Hepatocyte (in vitro differentiated cells): ENCODE measurements at regions not wholly inside any gene's neighbourhood (a gene's known extent, or its start where the extent isn't known, plus 50 kb on each side); places are given as distances from the start of the nearest gene placed in this dataset.

ENCODE experiments used
- DNase-seq: peaks from one replicate; pipeline ENCODE4 v3.0.0-alpha.2; 2016; ENCODE audit warnings: low spot score
- H2AFZ ChIP-seq: fragments of 200-600 bp; sonication (generic); 2 replicates; pipeline ENCODE4 v1.6.0; 2016; ENCODE audit warnings: antibody characterized with exemption, mild to moderate bottlenecking
- H3K27ac ChIP-seq: fragments of 200-600 bp; sonication (generic); 2 replicates; pipeline ENCODE4 v1.5.1; 2016; ENCODE audit warnings: mild to moderate bottlenecking
- H3K27me3 ChIP-seq: fragments of 200-600 bp; sonication (generic); 2 replicates; pipeline ENCODE4 v1.6.1; 2016
- H3K36me3 ChIP-seq: fragments of 200-600 bp; sonication (generic); replicated peaks from 2 replicates; pipeline ENCODE4 v1.5.1; 2016; ENCODE audit warnings: low read depth; ENCODE audit not compliant: insufficient read depth
- H3K4me1 ChIP-seq: fragments of 200-600 bp; sonication (generic); 2 replicates; pipeline ENCODE4 v1.5.1; 2016; ENCODE audit warnings: mild to moderate bottlenecking, moderate library complexity; ENCODE audit not compliant: insufficient read depth
- H3K4me2 ChIP-seq: fragments of 200-600 bp; sonication (generic); 2 replicates; pipeline ENCODE4 v1.6.0; 2016
- H3K4me3 ChIP-seq: fragments of 200-600 bp; sonication (generic); 2 replicates; pipeline ENCODE4 v1.5.1; 2016; ENCODE audit warnings: mild to moderate bottlenecking
- H3K79me2 ChIP-seq: fragments of 200-600 bp; sonication (generic); 2 replicates; pipeline ENCODE4 v1.6.0; 2017; ENCODE audit warnings: mild to moderate bottlenecking
- H3K9me2 ChIP-seq: fragments of 200-600 bp; sonication (generic); replicated peaks from 2 replicates; pipeline ENCODE4 v1.6.0; 2017; ENCODE audit warnings: mild to moderate bottlenecking; ENCODE audit not compliant: insufficient read depth
- H3K9me3 ChIP-seq: fragments of 200-600 bp; sonication (generic); 2 replicates; pipeline ENCODE4 v1.5.1; 2016; ENCODE audit warnings: low read depth, mild to moderate bottlenecking
- H4K20me1 ChIP-seq: fragments of 200-600 bp; sonication (generic); 2 replicates; pipeline ENCODE4 v1.6.0; 2016; ENCODE audit warnings: mild to moderate bottlenecking; ENCODE audit not compliant: insufficient read depth, poor library complexity, severe bottlenecking
- EZH2 ChIP-seq: fragments of 200-600 bp; sonication (generic); IDR thresholded peaks from 2 replicates; pipeline ENCODE4 v1.6.1; 2016; ENCODE audit warnings: antibody characterized with exemption, mild to moderate bottlenecking, borderline replicate concordance
- EZH2phosphoT487 ChIP-seq: fragments of 200-600 bp; sonication (generic); IDR thresholded peaks from one replicate; pipeline ENCODE4 v1.6.1; 2018; ENCODE audit warnings: antibody characterized with exemption, mild to moderate bottlenecking, low read depth, moderate library complexity; ENCODE audit not compliant: unreplicated experiment, severe bottlenecking
- WGBS: methylation state at CpG from one replicate; pipeline ENCODE4 v1.1.6; 2016; ENCODE audit warnings: low lambda C conversion rate; ENCODE audit errors: missing lambda C conversion rate; 5-methylcytosine and 5-hydroxymethylcytosine counted together
- TF ChIP-seq, protein P1 (sequence below): fragments of 200-600 bp; sonication (generic); IDR thresholded peaks from 2 replicates; pipeline ENCODE4 v1.5.1; 2016; ENCODE audit warnings: antibody characterized with exemption, mild to moderate bottlenecking; ENCODE audit not compliant: poor library complexity

DNA sequence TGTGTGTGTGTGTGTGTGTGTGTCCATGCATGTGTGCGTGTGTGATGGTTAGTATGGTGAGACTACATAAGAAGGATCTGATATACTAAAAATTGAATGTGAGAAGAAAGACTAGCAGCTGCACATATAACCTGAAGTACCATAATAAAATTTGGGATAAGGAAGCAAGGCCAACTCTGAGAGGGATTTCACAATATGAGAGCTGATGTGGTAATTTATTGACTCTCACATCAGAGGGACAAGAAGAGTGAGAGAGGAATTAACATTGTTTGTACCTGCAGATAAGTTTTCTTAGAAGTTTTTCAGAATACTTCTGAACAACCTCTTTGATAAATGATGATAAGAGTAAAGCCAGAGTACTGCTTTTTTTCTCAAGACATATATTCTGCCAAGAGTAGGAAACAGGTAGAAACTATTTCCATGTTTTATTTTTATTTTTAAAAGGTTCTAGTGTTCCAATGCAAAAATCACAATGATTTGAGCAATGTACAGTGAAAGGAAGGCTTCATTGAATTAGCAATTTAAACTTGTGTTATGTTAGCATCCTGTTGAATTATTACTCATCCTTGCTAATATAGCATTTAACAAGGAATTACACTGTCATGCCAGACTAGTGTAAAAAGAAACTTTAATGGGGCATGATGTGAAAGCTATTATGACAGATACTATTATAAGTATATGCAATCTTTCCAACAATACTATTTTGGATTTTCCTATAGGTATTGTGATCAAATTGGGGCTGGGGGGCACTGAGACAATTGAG lies 415.5 kb upstream of the ARPP21 start:
- TF ChIP-seq EZH2 (no peak), EZH2phosphoT487 (no peak)
- TF ChIP-seq, protein P1, sequence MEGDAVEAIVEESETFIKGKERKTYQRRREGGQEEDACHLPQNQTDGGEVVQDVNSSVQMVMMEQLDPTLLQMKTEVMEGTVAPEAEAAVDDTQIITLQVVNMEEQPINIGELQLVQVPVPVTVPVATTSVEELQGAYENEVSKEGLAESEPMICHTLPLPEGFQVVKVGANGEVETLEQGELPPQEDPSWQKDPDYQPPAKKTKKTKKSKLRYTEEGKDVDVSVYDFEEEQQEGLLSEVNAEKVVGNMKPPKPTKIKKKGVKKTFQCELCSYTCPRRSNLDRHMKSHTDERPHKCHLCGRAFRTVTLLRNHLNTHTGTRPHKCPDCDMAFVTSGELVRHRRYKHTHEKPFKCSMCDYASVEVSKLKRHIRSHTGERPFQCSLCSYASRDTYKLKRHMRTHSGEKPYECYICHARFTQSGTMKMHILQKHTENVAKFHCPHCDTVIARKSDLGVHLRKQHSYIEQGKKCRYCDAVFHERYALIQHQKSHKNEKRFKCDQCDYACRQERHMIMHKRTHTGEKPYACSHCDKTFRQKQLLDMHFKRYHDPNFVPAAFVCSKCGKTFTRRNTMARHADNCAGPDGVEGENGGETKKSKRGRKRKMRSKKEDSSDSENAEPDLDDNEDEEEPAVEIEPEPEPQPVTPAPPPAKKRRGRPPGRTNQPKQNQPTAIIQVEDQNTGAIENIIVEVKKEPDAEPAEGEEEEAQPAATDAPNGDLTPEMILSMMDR, result no peak
- Histone ChIP-seq H2AFZ (no peak overlapping the region), H3K4me1 (no peaks in the 10 kb centered on the region), H3K4me2 (no peak overlapping the region), H4K20me1 (no peaks in the 10 kb centered on the region), H3K27ac (no peak overlapping the region), H3K79me2 (no peaks in the 10 kb centered on the region), H3K27me3 (no peaks in the 10 kb centered on the region), H3K4me3 (no peak overlapping the region), H3K9me3 (no peaks in the 10 kb centered on the region), H3K9me2 (peaks cover 4% of the 10 kb centered on the region), H3K36me3 (no peaks in the 10 kb centered on the region)
- no peak for DNase-seq
- WGBS, result 88% methylated on average over 1 of the region's 1 CpG

DNA sequence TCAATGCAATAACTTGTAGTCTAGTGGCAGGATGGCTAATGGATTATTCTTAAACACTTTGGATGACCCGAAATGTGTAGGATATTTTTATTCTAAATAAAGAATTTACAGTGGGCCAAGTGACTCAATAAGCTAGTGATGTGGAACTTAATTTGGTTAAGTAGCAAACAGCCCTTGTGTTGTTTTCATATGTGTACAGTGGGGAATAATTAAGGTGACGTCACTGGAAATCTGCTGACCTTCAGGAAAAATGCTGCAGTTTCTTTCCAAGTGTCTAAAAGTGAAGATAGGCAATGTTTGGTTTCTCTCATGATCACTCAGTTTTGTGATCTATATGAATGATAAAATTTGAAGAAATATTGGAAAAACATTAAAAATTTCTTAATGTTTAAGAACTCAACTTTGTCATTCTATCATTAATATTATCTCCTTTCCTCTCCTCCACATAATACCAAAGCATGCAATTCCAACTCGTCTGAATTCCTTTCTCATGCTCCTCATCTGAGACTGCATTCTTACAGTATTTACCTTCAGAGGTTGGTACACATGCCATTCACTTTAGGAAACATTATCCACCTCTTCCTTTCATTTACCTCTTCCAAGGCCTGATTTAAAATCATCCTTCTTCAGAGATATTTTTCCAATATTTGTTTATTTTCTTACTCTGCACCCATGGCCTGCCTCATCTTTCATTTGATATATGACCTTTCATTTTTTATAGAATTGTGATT lies 414.6 kb upstream of the ARPP21 start:
- H2AFZ ChIP-seq, result no peak overlapping the region
- no peak for DNase-seq
- no peaks in the 10 kb centered on the region for H4K20me1 ChIP-seq
- peaks cover 4% of the 10 kb centered on the region for H3K9me2 ChIP-seq
- H3K27ac ChIP-seq, result no peak overlapping the region
- H3K36me3 ChIP-seq, result no peaks in the 10 kb centered on the region
- no peaks in the 10 kb centered on the region for H3K9me3 ChIP-seq
- H3K79me2 ChIP-seq, result no peaks in the 10 kb centered on the region
- no peaks in the 10 kb centered on the region for H3K27me3 ChIP-seq
- H3K4me2 ChIP-seq, result no peak overlapping the region
- WGBS, result 38% methylated on average over 3 of the region's 3 CpGs
- no peak overlapping the region for H3K4me3 ChIP-seq
- H3K4me1 ChIP-seq, result no peaks in the 10 kb centered on the region
- no peak for TF ChIP-seq EZH2
- TF ChIP-seq, protein P1, result no peak
- TF ChIP-seq EZH2phosphoT487, result no peak

DNA sequence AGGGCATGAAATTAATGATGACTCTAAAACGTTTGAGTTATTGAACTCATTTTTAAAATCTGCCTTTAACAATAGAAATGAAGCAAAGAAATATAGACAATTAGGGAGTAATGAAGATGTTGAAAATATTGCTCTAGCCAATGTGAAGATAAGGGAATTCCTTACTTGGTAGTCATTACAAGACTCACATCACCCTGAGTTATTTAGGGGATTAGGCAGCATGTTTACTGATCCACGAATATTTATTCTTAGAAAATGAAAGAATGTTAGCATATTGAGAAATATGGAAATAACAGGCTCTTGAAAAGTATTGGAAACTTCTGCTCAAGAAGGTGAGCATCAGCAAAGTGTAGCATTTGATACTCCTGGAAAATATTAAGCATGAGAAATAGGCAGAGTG lies 398.1 kb upstream of the ARPP21 start:
- WGBS, result 44% methylated on average over 2 of the region's 2 CpGs
- no peak for DNase-seq
- H3K4me1 ChIP-seq, result no peaks in the 10 kb centered on the region
- H3K36me3 ChIP-seq, result no peaks in the 10 kb centered on the region
- TF ChIP-seq, protein P1, result no peak
- no peak for TF ChIP-seq EZH2phosphoT487
- no peak for TF ChIP-seq EZH2
- no peaks in the 10 kb centered on the region for H3K9me2 ChIP-seq
- no peaks in the 10 kb centered on the region for H3K27me3 ChIP-seq
- H3K27ac ChIP-seq, result no peak overlapping the region
- H3K4me3 ChIP-seq, result no peak overlapping the region
- no peaks in the 10 kb centered on the region for H4K20me1 ChIP-seq
- no peak overlapping the region for H2AFZ ChIP-seq
- H3K4me2 ChIP-seq, result no peak overlapping the region
- H3K9me3 ChIP-seq, result no peaks in the 10 kb centered on the region
- H3K79me2 ChIP-seq, result no peaks in the 10 kb centered on the region
